Osteocyte (in vitro differentiated cells): ENCODE measurements at regions not wholly inside any gene's neighbourhood (a gene's known extent, or its start where the extent isn't known, plus 50 kb on each side); places are given as distances from the start of the nearest gene placed in this dataset.

Source experiments
- DNase-seq: peaks from one replicate; pipeline ENCODE4 v3.0.0; 2021; ENCODE audit warnings: mixed read lengths; ENCODE audit not compliant: unreplicated experiment; ENCODE audit errors: extremely low spot score
- H3K27ac Mint-ChIP-seq: one replicate; pipeline ENCODE4 v1.8.0; 2021; ENCODE audit warnings: mild to moderate bottlenecking, mixed read lengths; ENCODE audit not compliant: unreplicated experiment
- H3K27me3 Mint-ChIP-seq: one replicate; pipeline ENCODE4 v1.8.0; 2021; ENCODE audit warnings: mixed read lengths; ENCODE audit not compliant: unreplicated experiment
- H3K36me3 Mint-ChIP-seq: one replicate; pipeline ENCODE4 v1.8.0; 2021; ENCODE audit warnings: mixed read lengths; ENCODE audit not compliant: unreplicated experiment
- H3K4me1 Mint-ChIP-seq: one replicate; pipeline ENCODE4 v1.8.0; 2021; ENCODE audit warnings: mixed read lengths; ENCODE audit not compliant: unreplicated experiment
- H3K4me3 Mint-ChIP-seq: one replicate; pipeline ENCODE4 v1.8.0; 2021; ENCODE audit warnings: mild to moderate bottlenecking, moderate library complexity, mixed read lengths; ENCODE audit not compliant: unreplicated experiment
- H3K9me3 Mint-ChIP-seq: one replicate; pipeline ENCODE4 v1.8.0; 2021; ENCODE audit warnings: mixed read lengths; ENCODE audit not compliant: unreplicated experiment
- TF ChIP-seq, protein P1 (sequence below): fragments of 200-600 bp; sonication (generic); IDR thresholded peaks from 2 replicates; pipeline ENCODE4 v1.5.0; 2021; ENCODE audit warnings: antibody characterized with exemption, mild to moderate bottlenecking, moderate library complexity

DNA sequence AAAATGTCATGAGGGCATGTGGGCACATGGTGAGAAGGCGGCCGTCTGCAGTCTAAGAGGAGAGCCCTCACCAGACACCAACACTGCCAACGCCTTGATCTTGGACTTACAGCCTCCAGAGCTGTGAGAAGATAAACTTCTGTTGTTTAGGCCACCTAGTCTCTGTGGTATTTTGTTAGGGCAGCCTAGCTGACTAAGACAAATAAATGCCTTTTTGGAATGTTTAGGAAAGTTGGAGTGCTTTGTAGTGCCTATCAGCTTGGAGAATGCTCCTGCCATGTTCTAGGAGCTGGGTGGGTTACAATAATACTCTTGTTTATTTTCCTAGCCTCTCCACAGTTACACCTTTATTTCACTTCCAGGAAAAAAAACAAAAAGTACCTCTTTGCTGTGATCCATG, 92.0 kb downstream of the SPP2 start:
- no peaks in the 10 kb centered on the region for H3K36me3 Mint-ChIP-seq
- DNase-seq: no peak
- peaks cover 13% of the 10 kb centered on the region for H3K9me3 Mint-ChIP-seq
- H3K4me1 Mint-ChIP-seq: peaks cover 22% of the 10 kb centered on the region
- no peaks in the 10 kb centered on the region for H3K27me3 Mint-ChIP-seq
- no peak overlapping the region for H3K4me3 Mint-ChIP-seq
- no peak overlapping the region for H3K27ac Mint-ChIP-seq
- TF ChIP-seq, protein P1, sequence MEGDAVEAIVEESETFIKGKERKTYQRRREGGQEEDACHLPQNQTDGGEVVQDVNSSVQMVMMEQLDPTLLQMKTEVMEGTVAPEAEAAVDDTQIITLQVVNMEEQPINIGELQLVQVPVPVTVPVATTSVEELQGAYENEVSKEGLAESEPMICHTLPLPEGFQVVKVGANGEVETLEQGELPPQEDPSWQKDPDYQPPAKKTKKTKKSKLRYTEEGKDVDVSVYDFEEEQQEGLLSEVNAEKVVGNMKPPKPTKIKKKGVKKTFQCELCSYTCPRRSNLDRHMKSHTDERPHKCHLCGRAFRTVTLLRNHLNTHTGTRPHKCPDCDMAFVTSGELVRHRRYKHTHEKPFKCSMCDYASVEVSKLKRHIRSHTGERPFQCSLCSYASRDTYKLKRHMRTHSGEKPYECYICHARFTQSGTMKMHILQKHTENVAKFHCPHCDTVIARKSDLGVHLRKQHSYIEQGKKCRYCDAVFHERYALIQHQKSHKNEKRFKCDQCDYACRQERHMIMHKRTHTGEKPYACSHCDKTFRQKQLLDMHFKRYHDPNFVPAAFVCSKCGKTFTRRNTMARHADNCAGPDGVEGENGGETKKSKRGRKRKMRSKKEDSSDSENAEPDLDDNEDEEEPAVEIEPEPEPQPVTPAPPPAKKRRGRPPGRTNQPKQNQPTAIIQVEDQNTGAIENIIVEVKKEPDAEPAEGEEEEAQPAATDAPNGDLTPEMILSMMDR: no peak

DNA sequence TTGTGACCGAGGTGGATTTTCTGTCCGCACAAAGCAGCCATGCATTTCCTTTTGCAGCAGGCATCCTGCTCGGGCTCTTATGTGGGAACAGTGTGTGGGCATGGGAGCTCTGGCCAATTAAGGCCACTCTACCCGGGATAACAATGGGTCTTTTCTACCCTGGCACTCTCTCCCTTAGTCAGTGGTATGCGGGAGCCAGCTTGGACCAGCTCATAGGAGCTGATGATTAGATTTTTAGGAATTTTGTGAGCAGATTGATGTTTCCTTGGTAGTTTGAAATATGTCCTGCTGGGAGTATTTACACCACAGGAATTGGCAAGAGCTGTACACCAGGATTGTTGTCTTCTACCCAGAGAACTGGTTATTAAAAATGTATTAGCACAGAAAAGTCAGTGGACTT, 89.3 kb downstream of the SPP2 start:
- no peak for DNase-seq
- H3K4me3 Mint-ChIP-seq: no peak overlapping the region
- H3K27me3 Mint-ChIP-seq: no peaks in the 10 kb centered on the region
- H3K36me3 Mint-ChIP-seq: no peaks in the 10 kb centered on the region
- TF ChIP-seq, protein P1: no peak
- peaks cover 39% of the 10 kb centered on the region for H3K4me1 Mint-ChIP-seq
- peaks cover 10% of the 10 kb centered on the region for H3K9me3 Mint-ChIP-seq
- H3K27ac Mint-ChIP-seq: no peak overlapping the region

DNA sequence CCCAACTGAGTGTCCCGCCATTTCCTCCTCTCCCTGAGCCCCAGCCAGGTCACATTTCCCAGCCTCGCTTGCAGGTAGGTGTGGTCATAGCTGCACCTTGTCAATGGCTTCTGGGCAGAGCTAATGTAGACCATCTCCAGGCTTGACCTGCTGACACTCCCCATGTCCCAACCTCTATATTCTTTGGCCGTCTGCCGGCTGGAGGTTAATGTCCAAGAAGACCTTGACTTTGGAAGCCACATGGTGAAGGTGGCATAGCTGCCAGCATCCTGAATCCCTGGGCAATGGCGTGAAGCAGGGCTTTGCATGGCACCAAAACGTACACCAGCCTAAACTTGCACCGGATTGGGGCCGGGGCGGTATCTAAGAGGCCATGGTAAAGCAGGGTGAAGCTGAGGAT, 88.3 kb downstream of the SPP2 start:
- Mint-ChIP-seq H3K36me3 (no peaks in the 10 kb centered on the region), H3K9me3 (peaks cover 10% of the 10 kb centered on the region)

DNA sequence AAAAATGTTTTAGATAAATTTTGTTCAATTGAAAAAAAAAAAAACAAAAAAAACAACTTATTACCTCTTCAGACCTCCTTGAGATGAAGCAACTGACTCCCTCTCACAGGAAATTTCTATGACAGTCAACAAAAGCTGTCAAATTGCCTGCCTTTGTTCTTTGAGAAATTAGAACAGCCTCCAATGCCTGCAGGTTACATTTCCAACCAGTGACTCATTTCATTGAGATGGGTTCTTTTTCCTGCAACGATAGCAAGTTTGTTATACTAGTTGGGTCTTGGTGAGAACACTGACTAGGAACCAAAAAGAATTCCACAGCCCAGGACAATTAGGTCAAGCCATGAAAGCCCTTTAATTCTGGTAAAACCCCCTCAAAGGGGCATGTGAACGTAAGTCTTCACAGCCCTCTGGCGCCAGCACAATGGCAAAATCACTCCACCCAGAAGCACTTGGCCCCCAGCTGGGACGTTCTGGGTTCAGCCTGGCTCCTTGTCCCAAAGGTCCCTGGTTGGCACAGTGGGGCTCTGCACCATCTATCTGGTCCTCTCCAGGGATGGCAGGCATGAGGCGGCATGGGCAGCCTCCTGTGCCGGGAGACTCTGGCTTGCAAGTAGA, 87.0 kb downstream of the SPP2 start:
- TF ChIP-seq, protein P1: no peak
- peaks cover 46% of the 10 kb centered on the region for H3K4me1 Mint-ChIP-seq
- no peak for DNase-seq
- H3K9me3 Mint-ChIP-seq: peaks cover 10% of the 10 kb centered on the region
- no peaks in the 10 kb centered on the region for H3K36me3 Mint-ChIP-seq
- H3K27me3 Mint-ChIP-seq: no peaks in the 10 kb centered on the region
- H3K27ac Mint-ChIP-seq: peak overlapping the region; percentile 62
- no peak overlapping the region for H3K4me3 Mint-ChIP-seq

More for the DNA sequence above, 88.3 kb downstream of the SPP2 start:
- Mint-ChIP-seq H3K27ac (no peak overlapping the region), H3K27me3 (no peaks in the 10 kb centered on the region), H3K4me1 (peaks cover 41% of the 10 kb centered on the region), H3K4me3 (no peak overlapping the region)
- TF ChIP-seq, protein P1: no peak
- no peak for DNase-seq

DNA sequence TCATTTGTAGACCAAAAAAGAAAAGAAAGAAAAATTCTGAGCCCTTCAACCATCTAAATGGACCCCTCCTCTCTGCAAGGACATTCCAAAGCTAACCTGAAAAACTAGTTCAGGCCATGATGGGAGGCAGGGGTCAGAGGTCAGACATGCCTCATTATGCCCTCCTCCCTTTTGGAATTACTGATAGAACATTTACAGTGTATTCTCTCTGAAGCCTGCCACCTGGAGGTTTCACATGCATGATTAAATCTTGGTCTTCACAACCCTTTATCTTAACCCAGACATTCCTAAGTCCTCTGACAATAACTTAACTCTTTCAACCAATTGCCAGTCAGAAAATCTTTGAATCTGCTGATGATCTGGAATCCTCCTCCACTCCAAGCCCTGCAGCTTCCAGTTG, 86.0 kb downstream of the SPP2 start:
- no peak overlapping the region for H3K4me3 Mint-ChIP-seq
- TF ChIP-seq, protein P1: no peak
- H3K4me1 Mint-ChIP-seq: peaks cover 50% of the 10 kb centered on the region
- H3K27ac Mint-ChIP-seq: no peak overlapping the region
- peak; percentile 19 for DNase-seq
- peaks cover 10% of the 10 kb centered on the region for H3K9me3 Mint-ChIP-seq
- no peaks in the 10 kb centered on the region for H3K36me3 Mint-ChIP-seq
- H3K27me3 Mint-ChIP-seq: no peaks in the 10 kb centered on the region
